GM18520 (cell line): ENCODE measurements at regions not wholly inside any gene's neighbourhood (a gene's known extent, or its start where the extent isn't known, plus 50 kb on each side); places are given as distances from the start of the nearest gene placed in this dataset.
"Not testable (repeated sequence)": the region's sequence is repeated elsewhere in the genome, so short reads cannot be mapped to it uniquely, and the experiment has no call there.

Source experiments
- ATAC-seq: cut with Tn5 transposase; IDR thresholded peaks from one replicate; pipeline ENCODE4 v1.9.1; 2021; ENCODE audit not compliant: unreplicated experiment

DNA sequence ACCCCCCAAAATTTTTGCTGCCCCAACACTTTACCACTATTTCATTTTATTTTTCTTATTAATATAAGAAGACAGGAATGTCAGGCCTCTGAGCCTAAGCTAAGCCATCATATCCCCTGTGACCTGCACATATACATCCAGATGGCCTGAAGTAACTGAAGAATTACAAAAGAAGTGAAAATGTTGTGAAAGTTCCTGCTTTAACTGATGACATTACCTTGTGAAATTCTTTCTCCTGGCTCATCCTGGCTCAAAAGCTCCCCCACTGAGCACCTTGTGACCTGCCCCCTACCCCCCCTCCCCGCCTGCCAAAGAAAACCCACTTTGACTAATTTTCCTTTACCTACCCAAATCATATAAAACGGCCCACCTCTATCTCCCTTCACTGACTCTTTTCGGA, 200.3 kb upstream of the FKBP1C start:
- not testable (repeated sequence) for ATAC-seq

DNA sequence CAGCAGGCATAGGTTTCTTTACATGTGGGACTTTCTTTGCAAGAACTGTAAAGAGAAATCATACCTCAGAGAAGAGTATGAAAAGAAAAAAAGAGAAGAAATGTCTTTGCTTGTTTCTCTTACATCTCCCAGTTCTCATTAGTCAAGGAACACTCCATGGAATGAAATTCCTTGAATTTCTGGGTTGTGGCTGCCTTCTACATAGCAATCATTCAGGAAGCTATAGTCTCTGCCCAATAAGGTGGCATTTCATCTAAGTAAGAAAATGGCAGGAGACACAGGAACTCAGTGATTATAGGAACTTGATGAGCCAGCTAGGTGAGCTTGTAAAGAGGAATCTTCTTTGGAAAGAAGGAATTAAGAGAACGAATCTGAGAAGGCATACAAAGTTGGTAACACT, 197.0 kb upstream of the FKBP1C start:
- ATAC-seq: no peak

DNA sequence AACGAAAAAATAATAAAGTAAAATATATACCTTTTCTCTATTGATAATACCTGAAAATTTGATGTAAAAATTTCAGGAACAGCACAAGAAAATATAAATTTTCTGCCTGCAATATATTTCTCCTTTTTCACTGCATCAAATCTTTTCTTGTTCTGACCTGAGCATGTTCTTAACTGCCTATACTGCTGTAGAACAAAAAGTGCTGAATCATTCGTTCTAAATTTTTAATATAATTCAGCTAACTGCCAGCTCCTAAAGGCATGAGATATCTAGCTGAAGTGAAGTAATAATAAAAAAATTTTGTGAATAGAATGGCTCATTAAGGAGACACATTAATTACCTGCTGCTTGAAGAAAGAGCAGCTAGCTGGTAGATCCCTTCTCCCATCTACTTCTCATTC, 188.6 kb upstream of the FKBP1C start:
- ATAC-seq: no peak

GRCh38 chr6:63023726-63024125, 187.5 kb upstream of the FKBP1C start:
- no peak for ATAC-seq

GRCh38 chr6:63049216-63049615, 162.1 kb upstream of the FKBP1C start:
- ATAC-seq: no peak

- not testable (repeated sequence) for ATAC-seq
These were observed 158.1 kb upstream of the FKBP1C start for GRCh38 chr6:63053206-63053605.

DNA sequence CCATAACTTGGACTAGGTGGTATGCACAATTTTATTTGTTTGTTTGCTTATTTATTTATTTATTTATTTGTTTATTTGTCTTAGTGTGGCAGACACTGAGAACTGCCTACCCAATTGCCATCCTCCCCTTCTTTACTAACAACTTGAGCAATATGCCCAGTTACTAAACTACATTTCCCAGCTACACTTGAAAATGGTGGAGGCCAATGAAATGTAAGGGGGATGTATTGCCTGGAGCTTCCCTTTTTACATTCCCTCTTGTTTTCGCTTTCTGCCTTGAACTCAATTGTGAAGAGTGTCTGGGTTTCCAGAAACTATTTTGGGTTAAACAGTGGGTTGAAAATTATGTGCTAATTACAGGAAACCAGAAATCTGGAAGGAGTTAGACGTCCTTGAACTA, 152.7 kb upstream of the FKBP1C start:
- ATAC-seq: no peak

GRCh38 chr6:63063631-63064271, 147.5 kb upstream of the FKBP1C start:
- ATAC-seq: no peak

GRCh38 chr6:63066055-63066704, 145.1 kb upstream of the FKBP1C start:
- peak; percentile 45 for ATAC-seq

GRCh38 chr6:63094947-63095346, 116.3 kb upstream of the FKBP1C start:
- ATAC-seq: no peak

DNA sequence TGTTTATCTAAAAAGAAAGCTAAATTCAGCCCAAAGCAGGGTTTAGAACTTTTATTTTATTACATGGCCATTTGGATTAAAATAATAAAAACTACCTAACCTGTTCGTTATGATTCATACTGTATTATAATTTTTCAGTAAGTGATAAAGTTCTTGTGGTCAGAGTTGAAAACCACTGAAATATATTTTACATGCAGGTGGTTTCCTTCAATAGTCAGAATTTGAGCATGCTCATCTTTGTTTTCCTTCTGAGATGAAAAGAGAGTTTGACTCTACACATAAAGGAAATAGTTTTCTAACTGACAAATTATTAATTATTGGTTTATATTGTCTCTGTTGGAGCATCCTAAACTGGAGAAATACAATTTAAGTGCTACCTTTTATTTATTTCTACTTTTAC, 114.0 kb upstream of the FKBP1C start:
- ATAC-seq: peak; percentile 84

DNA sequence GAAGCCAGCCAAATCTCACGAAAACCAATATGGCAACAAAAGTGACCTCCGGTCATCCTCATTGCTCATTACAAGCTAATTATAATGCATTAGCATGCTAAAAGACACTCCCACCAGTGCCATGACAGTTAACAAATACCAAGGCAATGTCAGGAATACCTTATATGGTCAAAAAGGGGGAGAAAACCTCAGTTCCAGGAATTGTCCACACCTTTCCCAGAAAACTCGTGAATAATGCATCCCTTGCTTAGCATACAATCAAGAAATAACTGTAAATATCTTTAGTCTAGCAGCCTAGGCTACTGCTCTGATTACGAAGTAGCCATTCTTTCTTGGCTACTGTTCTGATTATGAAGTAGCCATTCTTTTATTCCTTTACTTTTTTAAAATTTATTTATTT, 112.5 kb upstream of the FKBP1C start:
- no peak for ATAC-seq

DNA sequence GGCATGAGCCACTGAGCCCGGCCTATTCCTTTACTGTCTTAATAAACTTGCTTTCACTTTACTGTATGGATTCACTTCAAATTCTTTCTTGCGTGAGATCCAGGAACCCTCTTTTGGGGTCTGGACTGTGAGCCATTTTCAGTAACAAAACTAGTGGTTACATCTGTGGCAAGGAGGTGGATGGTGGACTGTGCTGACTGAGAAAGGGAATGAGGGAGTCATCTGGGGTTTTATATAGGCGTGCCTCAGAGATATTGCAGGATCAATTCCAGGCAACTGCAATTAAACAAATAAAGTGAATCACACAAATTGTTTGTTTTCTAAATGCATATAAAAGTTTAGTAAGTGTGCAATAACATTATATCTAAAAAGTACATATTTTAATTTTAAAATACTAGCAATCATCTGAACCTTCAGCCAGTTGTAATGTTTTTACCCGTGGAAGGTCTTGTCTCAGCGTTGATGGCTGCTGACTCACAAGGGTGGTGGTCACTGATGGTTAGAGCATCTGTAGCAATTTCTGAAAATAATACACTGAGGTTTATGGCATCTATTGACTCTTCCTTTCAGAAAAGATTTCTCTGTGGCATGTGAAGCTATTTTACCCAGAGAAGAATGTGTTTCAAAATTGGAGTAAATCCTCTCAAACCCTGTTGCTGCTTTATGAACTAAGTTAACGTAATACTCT, 111.4 kb upstream of the FKBP1C start:
- no peak for ATAC-seq

- ATAC-seq: no peak
These were observed 96.6 kb upstream of the FKBP1C start for GRCh38 chr6:63114610-63115211.

- no peak for ATAC-seq
These were observed 90.1 kb upstream of the FKBP1C start for GRCh38 chr6:63121166-63121565.

DNA sequence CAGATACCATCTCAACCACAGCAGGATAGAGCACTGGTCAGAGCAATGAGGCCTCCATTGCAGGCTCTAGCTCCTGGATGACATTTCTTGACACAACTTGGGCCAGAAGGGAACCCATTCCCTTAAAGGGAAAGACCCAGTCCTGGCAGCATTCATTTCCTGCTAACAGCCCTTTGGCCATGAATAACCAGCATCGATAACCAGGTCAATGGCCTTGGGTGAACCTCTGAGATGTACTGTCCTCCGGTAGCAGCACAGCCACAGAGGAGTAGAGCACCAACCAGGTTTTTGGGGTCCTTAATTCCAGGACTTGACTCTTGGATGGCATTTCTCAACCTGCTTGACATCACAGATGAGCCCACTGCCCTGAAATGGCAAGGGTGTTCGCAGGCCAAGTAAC, 71.2 kb upstream of the FKBP1C start:
- no peak for ATAC-seq

GRCh38 chr6:63140692-63141318, 70.5 kb upstream of the FKBP1C start:
- no peak for ATAC-seq

DNA sequence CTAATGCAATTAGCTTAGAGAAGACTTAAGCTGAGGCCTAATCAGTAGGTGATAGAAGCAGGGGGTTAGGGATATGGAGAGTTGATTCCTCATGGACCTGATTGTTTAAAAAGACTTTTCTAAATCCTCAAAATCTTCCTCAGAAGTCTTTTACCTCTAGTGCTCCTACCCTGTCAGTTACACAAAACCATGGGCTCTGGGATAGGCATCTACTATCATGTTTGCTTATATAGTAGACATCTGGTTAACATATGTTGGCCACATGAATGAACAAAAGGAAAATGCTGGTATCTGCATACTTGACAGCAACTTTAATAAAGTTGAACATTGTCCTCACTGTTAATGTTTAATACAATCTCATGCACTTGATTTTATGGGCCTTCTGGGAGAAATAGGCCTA, 61.5 kb upstream of the FKBP1C start:
- no peak for ATAC-seq

DNA sequence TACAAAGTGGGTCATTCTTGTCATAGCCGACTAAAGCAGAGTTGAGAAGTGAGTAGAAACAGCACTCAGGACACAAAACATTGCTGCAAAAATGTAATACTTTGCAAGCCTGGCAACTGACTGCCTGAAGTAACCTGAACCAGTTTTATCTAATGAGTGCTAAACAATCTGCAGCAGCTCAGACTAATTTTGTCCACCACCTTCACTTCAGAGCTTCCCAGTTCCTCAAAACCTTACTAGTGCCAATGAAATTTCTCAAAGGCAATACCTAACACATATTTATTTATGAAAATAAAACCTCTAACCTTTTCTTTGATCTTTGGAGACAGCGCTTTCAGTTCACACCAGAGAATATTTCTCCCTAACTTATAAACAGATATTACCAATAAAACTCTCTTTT, 56.7 kb upstream of the FKBP1C start:
- ATAC-seq: no peak
